Left lung (tissue), 4 donors: ENCODE measurements at regions not wholly inside any gene's neighbourhood (a gene's known extent, or its start where the extent isn't known, plus 50 kb on each side); places are given as distances from the start of the nearest gene placed in this dataset.
A peak's percentile ranks its signal among the peaks of the same experiment; 100 is the strongest.

Source experiments
- ATAC-seq: fragments of 200-7000 bp; cut with Tn5 transposase; one replicate; pipeline ENCODE4 v1.9.1; 2020; ENCODE audit warnings: moderate library complexity
- DNase-seq, 4 donors: peaks; one replicate each; pipeline ENCODE4 v3.0.0-alpha.2; 2013 to 2020
- H3K27ac ChIP-seq, 2 donors: fragments of 200-600 bp; sonication (generic) in 1 of 2; one replicate each; pipeline versions ENCODE4 v1.5.0 to v1.8.0; 2020 to 2021
- H3K27me3 ChIP-seq, 2 donors: fragments of 200-600 bp; sonication (generic) in 1 of 2; one replicate each; pipeline versions ENCODE4 v1.5.0 to v1.8.0; 2020 to 2021
- H3K36me3 ChIP-seq, 2 donors: fragments of 200-600 bp; sonication (generic) in 1 of 2; one replicate each; pipeline versions ENCODE4 v1.5.0 to v1.8.0; 2020 to 2021
- H3K4me1 ChIP-seq, 2 donors: fragments of 200-600 bp; one replicate each; pipeline ENCODE4 v1.8.0; 2021
- H3K4me3 ChIP-seq, 2 donors: fragments of 200-600 bp; sonication (generic) in 1 of 2; one replicate each; pipeline versions ENCODE4 v1.5.0 to v1.8.0; 2020 to 2021; ENCODE audit warnings: mild to moderate bottlenecking in 1 of 2
- H3K9me3 ChIP-seq, 2 donors: fragments of 200-600 bp; sonication (generic) in 1 of 2; one replicate each; pipeline versions ENCODE4 v1.5.0 to v1.8.0; 2020 to 2021
- CTCF ChIP-seq, 2 donors: fragments of 200-600 bp; sonication (generic) in 1 of 2; IDR thresholded peaks; one replicate each; pipeline versions ENCODE4 v1.5.0 to v1.8.0; 2021; ENCODE audit warnings: antibody characterized with exemption in 2 of 2
- intact Hi-C, 2 donors: fragments of 100-400 bp; cut with DNase I; formaldehyde crosslinking; loops; one replicate each; pipeline versions ENCODE4 v1.11.2 to v1.14.2; 2022
- donor health status: DM: no; HTN: yes; CAD: no.
- donor health status: DM: no; HTN: no; CAD: no.

GRCh38 chr3:148307443-148307843, 390.3 kb upstream of the AGTR1 start:
- ATAC-seq: no peak
- H3K4me1 ChIP-seq: no peaks in the 10 kb centered on the region
- intact Hi-C loops: no loop called here
- H3K4me3 ChIP-seq: no peak overlapping the region
- H3K27ac ChIP-seq: no peak overlapping the region
- no peaks in the 10 kb centered on the region for H3K36me3 ChIP-seq
- H3K9me3 ChIP-seq: no peaks in the 10 kb centered on the region
- DNase-seq: no peak
- no peak for TF ChIP-seq CTCF (IDR thresholded peaks at IDR 0.05)
- no peaks in the 10 kb centered on the region for H3K27me3 ChIP-seq

- Histone ChIP-seq H3K4me1 (no peaks in the 10 kb centered on the region), H3K36me3 (no peaks in the 10 kb centered on the region), H3K27me3 (no peaks in the 10 kb centered on the region), H3K4me3 (no peak overlapping the region), H3K27ac (no peak overlapping the region), H3K9me3 (no peaks in the 10 kb centered on the region)
- intact Hi-C loops: no loop called here
- ATAC-seq (peak; percentile 73), DNase-seq (no peak)
- TF ChIP-seq CTCF (IDR thresholded peaks at IDR 0.05): peak; percentile 45 to 54
Measured at GRCh38 chr3:148309390-148310035, 388.2 kb upstream of the AGTR1 start.

GRCh38 chr3:148315756-148316155, 381.9 kb upstream of the AGTR1 start:
- DNase-seq: no peak
- Histone ChIP-seq H3K4me3 (no peak overlapping the region), H3K9me3 (no peaks in the 10 kb centered on the region), H3K27ac (no peak overlapping the region), H3K27me3 (no peaks in the 10 kb centered on the region), H3K4me1 (no peaks in the 10 kb centered on the region), H3K36me3 (no peaks in the 10 kb centered on the region)
- TF ChIP-seq CTCF (IDR thresholded peaks at IDR 0.05): no peak
- no peak for ATAC-seq
- intact Hi-C loops: no loop called here

GRCh38 chr3:148318240-148318639, 379.5 kb upstream of the AGTR1 start:
- ATAC-seq (no peak), DNase-seq (no peak)
- Histone ChIP-seq H3K27me3 (no peaks in the 10 kb centered on the region), H3K4me3 (no peak overlapping the region), H3K4me1 (no peaks in the 10 kb centered on the region), H3K36me3 (no peaks in the 10 kb centered on the region), H3K9me3 (no peaks in the 10 kb centered on the region), H3K27ac (no peak overlapping the region)
- intact Hi-C loops: no loop called here
- TF ChIP-seq CTCF (IDR thresholded peaks at IDR 0.05): no peak

GRCh38 chr3:148319161-148319915, 378.4 kb upstream of the AGTR1 start:
- TF ChIP-seq CTCF (IDR thresholded peaks at IDR 0.05): no peak
- ATAC-seq (peak; percentile 77), DNase-seq (no peak)
- no peaks in the 10 kb centered on the region for H3K36me3 ChIP-seq
- H3K27me3 ChIP-seq: no peaks in the 10 kb centered on the region
- H3K27ac ChIP-seq: peak overlapping the region in 1 of 2 donors; percentile 49
- H3K9me3 ChIP-seq: no peaks in the 10 kb centered on the region
- intact Hi-C loops: no loop called here
- H3K4me1 ChIP-seq: no peaks in the 10 kb centered on the region
- no peak overlapping the region for H3K4me3 ChIP-seq
